ENCODE measurements at regions not wholly inside any gene's neighbourhood (a gene's known extent, or its start where the extent isn't known, plus 50 kb on each side); places are given as distances from the start of the nearest gene placed in this dataset.

DNA sequence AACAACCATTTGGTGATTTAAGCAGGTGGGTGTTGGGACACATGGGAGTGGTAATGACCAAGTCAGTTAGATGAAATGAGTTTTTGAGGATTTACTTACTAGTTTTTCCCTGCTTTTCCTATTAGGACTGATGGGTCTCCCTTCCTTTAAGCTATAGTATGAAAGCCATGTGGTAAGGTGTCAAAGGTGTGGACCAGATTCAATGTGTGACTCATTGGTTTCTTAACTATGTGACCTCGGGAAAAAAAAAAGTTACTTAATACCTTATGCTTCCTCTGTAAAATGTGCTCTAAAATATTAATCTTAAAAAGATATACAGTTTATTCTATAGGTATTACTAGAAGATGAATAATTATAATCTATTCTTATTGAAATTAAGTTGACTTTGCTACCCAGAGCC, 93.7 kb downstream of the DUSP10 start:
- Histone ChIP-seq H3K36me3 (ENCODE audit: control insufficient read depth in 2 of 2, extremely low read depth in 1 of 2, insufficient read depth in 2 of 2, low read length in 2 of 2) (no peaks in the 10 kb centered on the region), H3K9me3 (ENCODE audit: control insufficient read depth, low read depth, low read length) (no peaks in the 10 kb centered on the region), H3K4me2 (ENCODE audit: control insufficient read depth, extremely low read depth, insufficient read depth, low read depth, low read length) (no peak overlapping the region), H3K27me3 (ENCODE audit: control insufficient read depth, extremely low read depth, insufficient read depth, low read length) (no peaks in the 10 kb centered on the region), H3K27ac (ENCODE audit: control insufficient read depth, insufficient read depth, low read length) (no peak overlapping the region), H3K79me2 (ENCODE audit: control insufficient read depth, insufficient read depth, low read length) (no peaks in the 10 kb centered on the region), H3K4me1 (ENCODE audit: control insufficient read depth, extremely low read depth, insufficient read depth, low read length) (no peaks in the 10 kb centered on the region), H2AFZ (ENCODE audit: control insufficient read depth, low read length) (no peak overlapping the region), H3K9me1 (ENCODE audit: control insufficient read depth, extremely low read depth, insufficient read depth, low read length) (no peaks in the 10 kb centered on the region), H4K20me1 (ENCODE audit: control insufficient read depth, extremely low read depth, insufficient read depth, low read length) (no peaks in the 10 kb centered on the region), H3K4me3 (ENCODE audit: control insufficient read depth in 2 of 3, extremely low read depth in 1 of 3, insufficient read depth in 2 of 3, low read depth in 1 of 3, low read length in 3 of 3) (no peak overlapping the region), H3K9ac (ENCODE audit: control insufficient read depth, extremely low read depth, insufficient read depth, low read length) (no peak overlapping the region)
- DNase-seq (ENCODE audit: low read depth, low spot score) (no peak), FAIRE-seq (no peak)
- dilution Hi-C loops (cut with MboI; ENCODE audit: extremely low pct_ligation_motif_present, low sequenced_read_pairs) = no loop called here
- TF ChIP-seq EZH2 (IDR thresholded peaks at IDR 0.05; ENCODE audit: low read length) = no peak
- TF ChIP-seq, protein P1, sequence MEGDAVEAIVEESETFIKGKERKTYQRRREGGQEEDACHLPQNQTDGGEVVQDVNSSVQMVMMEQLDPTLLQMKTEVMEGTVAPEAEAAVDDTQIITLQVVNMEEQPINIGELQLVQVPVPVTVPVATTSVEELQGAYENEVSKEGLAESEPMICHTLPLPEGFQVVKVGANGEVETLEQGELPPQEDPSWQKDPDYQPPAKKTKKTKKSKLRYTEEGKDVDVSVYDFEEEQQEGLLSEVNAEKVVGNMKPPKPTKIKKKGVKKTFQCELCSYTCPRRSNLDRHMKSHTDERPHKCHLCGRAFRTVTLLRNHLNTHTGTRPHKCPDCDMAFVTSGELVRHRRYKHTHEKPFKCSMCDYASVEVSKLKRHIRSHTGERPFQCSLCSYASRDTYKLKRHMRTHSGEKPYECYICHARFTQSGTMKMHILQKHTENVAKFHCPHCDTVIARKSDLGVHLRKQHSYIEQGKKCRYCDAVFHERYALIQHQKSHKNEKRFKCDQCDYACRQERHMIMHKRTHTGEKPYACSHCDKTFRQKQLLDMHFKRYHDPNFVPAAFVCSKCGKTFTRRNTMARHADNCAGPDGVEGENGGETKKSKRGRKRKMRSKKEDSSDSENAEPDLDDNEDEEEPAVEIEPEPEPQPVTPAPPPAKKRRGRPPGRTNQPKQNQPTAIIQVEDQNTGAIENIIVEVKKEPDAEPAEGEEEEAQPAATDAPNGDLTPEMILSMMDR (optimal IDR thresholded peaks at IDR 0.05 in 1 of 3, IDR thresholded peaks at IDR 0.05 in 1 of 3, conservative IDR thresholded peaks at IDR 0.05 in 1 of 3; ENCODE audit: extremely low read depth in 1 of 3, insufficient read depth in 2 of 3, low read length in 3 of 3) = no peak
